GM23338 (cell line): ENCODE measurements at regions not wholly inside any gene's neighbourhood (a gene's known extent, or its start where the extent isn't known, plus 50 kb on each side); places are given as distances from the start of the nearest gene placed in this dataset.

Source experiments
- ATAC-seq: fragments of 200-7000 bp; cut with Tn5 transposase; 3 replicates; pipeline ENCODE4 v1.9.1; 2020
- DNase-seq: peaks from one replicate; pipeline ENCODE4 v3.0.0-alpha.2; 2015; ENCODE audit warnings: low spot score
- H2AFZ ChIP-seq: fragments of 200-600 bp; sonication (generic); 2 replicates; pipeline ENCODE4 v1.8.0; 2016; ENCODE audit warnings: antibody characterized with exemption, mild to moderate bottlenecking, moderate library complexity
- H3F3A ChIP-seq: fragments of 200-600 bp; sonication (generic); replicated peaks from 2 replicates; pipeline ENCODE4 v1.8.0; 2017; ENCODE audit warnings: antibody characterized with exemption, mixed run types, low read depth
- H3K27ac ChIP-seq: fragments of 200-600 bp; sonication (generic); 2 replicates; pipeline ENCODE4 v1.6.1; 2016; ENCODE audit warnings: low read depth
- H3K27me3 ChIP-seq: fragments of 200-600 bp; sonication (generic); 2 replicates; pipeline ENCODE4 v1.8.0; 2016; ENCODE audit warnings: mild to moderate bottlenecking, mixed run types, moderate library complexity; ENCODE audit not compliant: insufficient read depth
- H3K36me3 ChIP-seq: fragments of 200-600 bp; sonication (generic); 2 replicates; pipeline ENCODE4 v1.8.0; 2016; ENCODE audit warnings: mild to moderate bottlenecking; ENCODE audit not compliant: insufficient read depth
- H3K4me1 ChIP-seq: fragments of 200-600 bp; sonication (generic); 2 replicates; pipeline ENCODE4 v1.8.0; 2016; ENCODE audit warnings: mild to moderate bottlenecking, moderate library complexity; ENCODE audit not compliant: insufficient read depth
- H3K4me2 ChIP-seq: fragments of 200-600 bp; sonication (generic); 2 replicates; pipeline ENCODE4 v1.7.1; 2017; ENCODE audit warnings: mixed run types
- H3K4me3 ChIP-seq: fragments of 200-600 bp; sonication (generic); 2 replicates; pipeline ENCODE4 v1.6.1; 2016; ENCODE audit warnings: mixed run types
- H3K79me2 ChIP-seq: fragments of 200-600 bp; sonication (generic); replicated peaks from 2 replicates; pipeline ENCODE4 v1.8.0; 2017; ENCODE audit warnings: mild to moderate bottlenecking; ENCODE audit not compliant: insufficient read depth
- H3K9me2 ChIP-seq: fragments of 200-600 bp; sonication (generic); 2 replicates; pipeline ENCODE4 v1.8.0; 2017; ENCODE audit not compliant: insufficient read depth
- H4K20me1 ChIP-seq: fragments of 200-600 bp; sonication (generic); replicated peaks from 2 replicates; pipeline ENCODE4 v1.8.0; 2017; ENCODE audit warnings: mild to moderate bottlenecking; ENCODE audit not compliant: insufficient read depth
- H3K27ac Mint-ChIP-seq: 2 replicates; pipeline ENCODE4 v1.8.0; 2020; ENCODE audit warnings: inconsistent platforms, mild to moderate bottlenecking, moderate library complexity, mixed read lengths
- H3K27me3 Mint-ChIP-seq: 3 replicates; pipeline ENCODE4 v1.8.0; 2022; ENCODE audit warnings: low read depth, mild to moderate bottlenecking, moderate library complexity, mixed read lengths, inconsistent platforms; ENCODE audit not compliant: insufficient read depth, poor library complexity
- H3K36me3 Mint-ChIP-seq: 3 replicates; pipeline ENCODE4 v1.8.0; 2021; ENCODE audit warnings: low read depth, mild to moderate bottlenecking, inconsistent platforms, moderate library complexity, mixed read lengths
- H3K4me1 Mint-ChIP-seq: 3 replicates; pipeline ENCODE4 v1.8.0; 2020; ENCODE audit warnings: mild to moderate bottlenecking, inconsistent platforms, mixed read lengths
- H3K4me3 Mint-ChIP-seq: 3 replicates; pipeline ENCODE4 v1.8.0; 2021; ENCODE audit warnings: moderate library complexity, mild to moderate bottlenecking, inconsistent platforms, mixed read lengths
- H3K9me3 Mint-ChIP-seq: 3 replicates; pipeline ENCODE4 v1.8.0; 2020; ENCODE audit warnings: moderate library complexity, mild to moderate bottlenecking, inconsistent platforms, mixed read lengths
- CREB1 ChIP-seq: fragments of 250-450 bp; sonication (Bioruptor Pico); IDR thresholded peaks from 2 replicates; pipeline ENCODE4 v1.5.0; 2020; ENCODE audit warnings: low read depth, mild to moderate bottlenecking, moderate library complexity
- EZH2 ChIP-seq: fragments of 200-600 bp; sonication (generic); IDR thresholded peaks from one replicate; pipeline ENCODE4 v1.8.0; 2017; ENCODE audit warnings: antibody characterized with exemption, mild to moderate bottlenecking, low read depth; ENCODE audit not compliant: unreplicated experiment
- NANOG ChIP-seq: IDR thresholded peaks from 2 replicates; pipeline ENCODE4 v1.6.1; 2016; ENCODE audit warnings: antibody characterized with exemption, borderline replicate concordance
- POLR2AphosphoS5 ChIP-seq: IDR thresholded peaks from 2 replicates; pipeline ENCODE4 v1.6.1; 2016; ENCODE audit warnings: antibody characterized with exemption, low read depth
- REST ChIP-seq: IDR thresholded peaks from one replicate; pipeline ENCODE4 v1.6.1; 2018; ENCODE audit warnings: antibody characterized with exemption; ENCODE audit not compliant: unreplicated experiment
- STAT1 ChIP-seq: IDR thresholded peaks from one replicate; pipeline ENCODE4 v1.6.1; 2016; ENCODE audit warnings: antibody characterized with exemption; ENCODE audit not compliant: unreplicated experiment
- ZNF114 ChIP-seq: fragments of 250-450 bp; sonication (Bioruptor Pico); IDR thresholded peaks from 2 replicates; pipeline ENCODE4 v1.5.0; 2020; ENCODE audit warnings: mild to moderate bottlenecking, moderate library complexity
- ZNF331 ChIP-seq: fragments of 250-450 bp; sonication (Bioruptor Pico); IDR thresholded peaks from 2 replicates; pipeline ENCODE4 v1.5.0; 2020; ENCODE audit warnings: low read depth, mild to moderate bottlenecking, moderate library complexity
- TF ChIP-seq, protein P1 (sequence below), 2 experiments: fragments of 200-600 bp in 1 of 2; sonication (generic) in 1 of 2; conservative IDR thresholded peaks; 2 replicates each; pipeline versions ENCODE4 v1.5.1 to v1.6.1; 2016 to 2017; ENCODE audit warnings: antibody characterized with exemption in 2 of 2, low read depth in 2 of 2, mild to moderate bottlenecking in 2 of 2, moderate library complexity in 1 of 2
- TF ChIP-seq, protein P2 (sequence below): fragments of 250-450 bp; sonication (Bioruptor Pico); IDR thresholded peaks from 2 replicates; pipeline ENCODE4 v1.5.0; 2020; ENCODE audit warnings: mild to moderate bottlenecking, moderate library complexity
- TF ChIP-seq, protein P3 (sequence below): IDR thresholded peaks from 2 replicates; pipeline ENCODE4 v1.6.1; 2016; ENCODE audit warnings: antibody characterized with exemption

DNA sequence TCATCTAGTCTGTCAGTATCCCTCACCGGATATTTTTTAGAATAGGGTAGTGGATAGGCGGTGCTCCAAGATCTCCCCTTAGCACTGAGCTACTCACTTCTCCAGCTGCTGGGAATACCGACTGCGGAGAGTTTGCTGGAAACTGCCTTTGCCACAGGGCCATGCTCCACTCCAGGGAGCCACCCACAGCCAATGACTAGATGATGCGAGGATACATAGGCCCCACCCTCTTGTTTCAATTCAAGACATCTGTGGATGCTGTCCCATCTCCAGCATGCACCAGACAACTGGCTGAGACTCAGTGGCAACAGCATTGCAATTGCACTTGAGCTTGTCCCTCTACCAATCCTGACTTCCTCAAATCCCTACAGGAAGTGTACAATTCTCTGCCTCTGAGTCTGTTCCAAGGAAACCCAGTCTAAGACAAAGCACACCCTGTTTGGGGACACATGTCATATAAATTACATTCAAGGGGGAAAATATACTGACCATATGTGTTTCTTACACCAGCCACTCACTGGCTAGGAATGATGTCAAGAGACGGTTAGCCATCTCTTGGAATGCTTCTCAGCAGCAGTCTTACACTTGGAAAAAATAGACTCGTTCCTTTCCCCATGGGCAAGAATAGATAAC, 312.6 kb upstream of the KIF2A start:
- no peak overlapping the region for H3K4me3 ChIP-seq
- H3K27ac ChIP-seq = no peak overlapping the region
- Mint-ChIP-seq H3K27me3 (no peaks in the 10 kb centered on the region), H3K36me3 (no peaks in the 10 kb centered on the region), H3K9me3 (no peaks in the 10 kb centered on the region), H3K27ac (no peak overlapping the region), H3K4me3 (no peak overlapping the region), H3K4me1 (peaks cover 2% of the 10 kb centered on the region; the same call in 1 of the 3 replicates)
- peaks cover 11% of the 10 kb centered on the region for H3K9me2 ChIP-seq
- H3K27me3 ChIP-seq = no peaks in the 10 kb centered on the region
- no peaks in the 10 kb centered on the region for H3K36me3 ChIP-seq
- H2AFZ ChIP-seq = no peak overlapping the region
- H3F3A ChIP-seq = no peaks in the 10 kb centered on the region
- DNase-seq (no peak), ATAC-seq (no peak)
- no peaks in the 10 kb centered on the region for H4K20me1 ChIP-seq
- no peaks in the 10 kb centered on the region for H3K4me1 ChIP-seq
- H3K4me2 ChIP-seq = no peak overlapping the region
- TF ChIP-seq POLR2AphosphoS5 (no peak), STAT1 (no peak), ZNF331 (CRISPR knock-in tag) (no peak), ZNF114 (CRISPR knock-in tag) (no peak), REST (no peak), EZH2 (no peak), CREB1 (CRISPR knock-in tag) (no peak), NANOG (no peak)
- TF ChIP-seq, protein P1, sequence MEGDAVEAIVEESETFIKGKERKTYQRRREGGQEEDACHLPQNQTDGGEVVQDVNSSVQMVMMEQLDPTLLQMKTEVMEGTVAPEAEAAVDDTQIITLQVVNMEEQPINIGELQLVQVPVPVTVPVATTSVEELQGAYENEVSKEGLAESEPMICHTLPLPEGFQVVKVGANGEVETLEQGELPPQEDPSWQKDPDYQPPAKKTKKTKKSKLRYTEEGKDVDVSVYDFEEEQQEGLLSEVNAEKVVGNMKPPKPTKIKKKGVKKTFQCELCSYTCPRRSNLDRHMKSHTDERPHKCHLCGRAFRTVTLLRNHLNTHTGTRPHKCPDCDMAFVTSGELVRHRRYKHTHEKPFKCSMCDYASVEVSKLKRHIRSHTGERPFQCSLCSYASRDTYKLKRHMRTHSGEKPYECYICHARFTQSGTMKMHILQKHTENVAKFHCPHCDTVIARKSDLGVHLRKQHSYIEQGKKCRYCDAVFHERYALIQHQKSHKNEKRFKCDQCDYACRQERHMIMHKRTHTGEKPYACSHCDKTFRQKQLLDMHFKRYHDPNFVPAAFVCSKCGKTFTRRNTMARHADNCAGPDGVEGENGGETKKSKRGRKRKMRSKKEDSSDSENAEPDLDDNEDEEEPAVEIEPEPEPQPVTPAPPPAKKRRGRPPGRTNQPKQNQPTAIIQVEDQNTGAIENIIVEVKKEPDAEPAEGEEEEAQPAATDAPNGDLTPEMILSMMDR (conservative IDR thresholded peaks at IDR 0.05; ENCODE audit: low read depth in 2 of 2) = no peak
- TF ChIP-seq, protein P2, sequence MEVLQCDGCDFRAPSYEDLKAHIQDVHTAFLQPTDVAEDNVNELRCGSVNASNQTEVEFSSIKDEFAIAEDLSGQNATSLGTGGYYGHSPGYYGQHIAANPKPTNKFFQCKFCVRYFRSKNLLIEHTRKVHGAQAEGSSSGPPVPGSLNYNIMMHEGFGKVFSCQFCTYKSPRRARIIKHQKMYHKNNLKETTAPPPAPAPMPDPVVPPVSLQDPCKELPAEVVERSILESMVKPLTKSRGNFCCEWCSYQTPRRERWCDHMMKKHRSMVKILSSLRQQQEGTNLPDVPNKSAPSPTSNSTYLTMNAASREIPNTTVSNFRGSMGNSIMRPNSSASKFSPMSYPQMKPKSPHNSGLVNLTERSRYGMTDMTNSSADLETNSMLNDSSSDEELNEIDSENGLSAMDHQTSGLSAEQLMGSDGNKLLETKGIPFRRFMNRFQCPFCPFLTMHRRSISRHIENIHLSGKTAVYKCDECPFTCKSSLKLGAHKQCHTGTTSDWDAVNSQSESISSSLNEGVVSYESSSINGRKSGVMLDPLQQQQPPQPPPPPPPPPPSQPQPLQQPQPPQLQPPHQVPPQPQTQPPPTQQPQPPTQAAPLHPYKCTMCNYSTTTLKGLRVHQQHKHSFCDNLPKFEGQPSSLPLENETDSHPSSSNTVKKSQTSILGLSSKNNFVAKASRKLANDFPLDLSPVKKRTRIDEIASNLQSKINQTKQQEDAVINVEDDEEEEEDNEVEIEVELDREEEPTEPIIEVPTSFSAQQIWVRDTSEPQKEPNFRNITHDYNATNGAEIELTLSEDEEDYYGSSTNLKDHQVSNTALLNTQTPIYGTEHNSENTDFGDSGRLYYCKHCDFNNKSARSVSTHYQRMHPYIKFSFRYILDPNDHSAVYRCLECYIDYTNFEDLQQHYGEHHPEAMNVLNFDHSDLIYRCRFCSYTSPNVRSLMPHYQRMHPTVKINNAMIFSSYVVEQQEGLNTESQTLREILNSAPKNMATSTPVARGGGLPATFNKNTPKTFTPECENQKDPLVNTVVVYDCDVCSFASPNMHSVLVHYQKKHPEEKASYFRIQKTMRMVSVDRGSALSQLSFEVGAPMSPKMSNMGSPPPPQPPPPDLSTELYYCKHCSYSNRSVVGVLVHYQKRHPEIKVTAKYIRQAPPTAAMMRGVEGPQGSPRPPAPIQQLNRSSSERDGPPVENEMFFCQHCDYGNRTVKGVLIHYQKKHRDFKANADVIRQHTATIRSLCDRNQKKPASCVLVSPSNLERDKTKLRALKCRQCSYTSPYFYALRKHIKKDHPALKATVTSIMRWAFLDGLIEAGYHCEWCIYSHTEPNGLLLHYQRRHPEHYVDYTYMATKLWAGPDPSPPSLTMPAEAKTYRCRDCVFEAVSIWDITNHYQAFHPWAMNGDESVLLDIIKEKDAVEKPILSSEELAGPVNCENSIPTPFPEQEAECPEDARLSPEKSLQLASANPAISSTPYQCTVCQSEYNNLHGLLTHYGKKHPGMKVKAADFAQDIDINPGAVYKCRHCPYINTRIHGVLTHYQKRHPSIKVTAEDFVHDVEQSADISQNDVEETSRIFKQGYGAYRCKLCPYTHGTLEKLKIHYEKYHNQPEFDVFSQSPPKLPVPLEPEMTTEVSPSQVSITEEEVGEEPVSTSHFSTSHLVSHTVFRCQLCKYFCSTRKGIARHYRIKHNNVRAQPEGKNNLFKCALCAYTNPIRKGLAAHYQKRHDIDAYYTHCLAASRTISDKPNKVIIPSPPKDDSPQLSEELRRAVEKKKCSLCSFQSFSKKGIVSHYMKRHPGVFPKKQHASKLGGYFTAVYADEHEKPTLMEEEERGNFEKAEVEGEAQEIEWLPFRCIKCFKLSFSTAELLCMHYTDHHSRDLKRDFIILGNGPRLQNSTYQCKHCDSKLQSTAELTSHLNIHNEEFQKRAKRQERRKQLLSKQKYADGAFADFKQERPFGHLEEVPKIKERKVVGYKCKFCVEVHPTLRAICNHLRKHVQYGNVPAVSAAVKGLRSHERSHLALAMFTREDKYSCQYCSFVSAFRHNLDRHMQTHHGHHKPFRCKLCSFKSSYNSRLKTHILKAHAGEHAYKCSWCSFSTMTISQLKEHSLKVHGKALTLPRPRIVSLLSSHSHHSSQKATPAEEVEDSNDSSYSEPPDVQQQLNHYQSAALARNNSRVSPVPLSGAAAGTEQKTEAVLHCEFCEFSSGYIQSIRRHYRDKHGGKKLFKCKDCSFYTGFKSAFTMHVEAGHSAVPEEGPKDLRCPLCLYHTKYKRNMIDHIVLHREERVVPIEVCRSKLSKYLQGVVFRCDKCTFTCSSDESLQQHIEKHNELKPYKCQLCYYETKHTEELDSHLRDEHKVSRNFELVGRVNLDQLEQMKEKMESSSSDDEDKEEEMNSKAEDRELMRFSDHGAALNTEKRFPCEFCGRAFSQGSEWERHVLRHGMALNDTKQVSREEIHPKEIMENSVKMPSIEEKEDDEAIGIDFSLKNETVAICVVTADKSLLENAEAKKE (CRISPR knock-in tag) = no peak
- TF ChIP-seq, protein P3, sequence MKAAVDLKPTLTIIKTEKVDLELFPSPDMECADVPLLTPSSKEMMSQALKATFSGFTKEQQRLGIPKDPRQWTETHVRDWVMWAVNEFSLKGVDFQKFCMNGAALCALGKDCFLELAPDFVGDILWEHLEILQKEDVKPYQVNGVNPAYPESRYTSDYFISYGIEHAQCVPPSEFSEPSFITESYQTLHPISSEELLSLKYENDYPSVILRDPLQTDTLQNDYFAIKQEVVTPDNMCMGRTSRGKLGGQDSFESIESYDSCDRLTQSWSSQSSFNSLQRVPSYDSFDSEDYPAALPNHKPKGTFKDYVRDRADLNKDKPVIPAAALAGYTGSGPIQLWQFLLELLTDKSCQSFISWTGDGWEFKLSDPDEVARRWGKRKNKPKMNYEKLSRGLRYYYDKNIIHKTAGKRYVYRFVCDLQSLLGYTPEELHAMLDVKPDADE = no peak
- H3K79me2 ChIP-seq = no peaks in the 10 kb centered on the region
